NCI-H510A treated with DMSO at 0.1 percent for 48 hours (cell line): ENCODE measurements at regions not wholly inside any gene's neighbourhood (a gene's known extent, or its start where the extent isn't known, plus 50 kb on each side); places are given as distances from the start of the nearest gene placed in this dataset.

Experiments
- DNase-seq: peaks from one replicate; lab custom pipeline; 2025; lab: John Stamatoyannopoulos, UW

- DNase-seq = no peak
Observed at GRCh38 chr17:79315358-79316105, 240.9 kb downstream of the ENGASE start.

GRCh38 chr17:79314617-79315357 is 240.2 kb downstream of the ENGASE start:
- DNase-seq = no peak

GRCh38 chr17:79311373-79311772 is 236.7 kb downstream of the ENGASE start:
- no peak for DNase-seq

GRCh38 chr17:79306424-79307318 is 232.0 kb downstream of the ENGASE start:
- no peak for DNase-seq

GRCh38 chr17:79305768-79306423 is 231.3 kb downstream of the ENGASE start:
- no peak for DNase-seq

GRCh38 chr17:79305376-79305767 is 230.7 kb downstream of the ENGASE start:
- DNase-seq = no peak

GRCh38 chr17:79304884-79305283 is 230.3 kb downstream of the ENGASE start:
- no peak for DNase-seq

- DNase-seq = no peak
Observed at GRCh38 chr17:79303641-79304205, 229.1 kb downstream of the ENGASE start.

- no peak for DNase-seq
Observed at GRCh38 chr17:79301469-79301868, 226.8 kb downstream of the ENGASE start.

GRCh38 chr17:79299349-79299748 is 224.7 kb downstream of the ENGASE start:
- no peak for DNase-seq

- DNase-seq = no peak
Observed at GRCh38 chr17:79298799-79299198, 224.2 kb downstream of the ENGASE start.

GRCh38 chr17:79296243-79296642 is 221.6 kb downstream of the ENGASE start:
- DNase-seq = no peak

GRCh38 chr17:79295307-79295706 is 220.7 kb downstream of the ENGASE start:
- no peak for DNase-seq

GRCh38 chr17:79294459-79295071 is 219.9 kb downstream of the ENGASE start:
- DNase-seq = no peak

- DNase-seq = no peak
Observed at GRCh38 chr17:79292501-79292900, 217.9 kb downstream of the ENGASE start.

GRCh38 chr17:79291391-79291790 is 216.8 kb downstream of the ENGASE start:
- no peak for DNase-seq

GRCh38 chr17:79290726-79291125 is 216.1 kb downstream of the ENGASE start:
- no peak for DNase-seq

GRCh38 chr17:79288950-79289349 is 214.3 kb downstream of the ENGASE start:
- no peak for DNase-seq

- DNase-seq = no peak
Observed at GRCh38 chr17:79286440-79286839, 211.8 kb downstream of the ENGASE start.

- DNase-seq = no peak
Observed at GRCh38 chr17:79285973-79286372, 211.3 kb downstream of the ENGASE start.

- no peak for DNase-seq
Observed at GRCh38 chr17:79282294-79282693, 207.7 kb downstream of the ENGASE start.
